Transverse colon (tissue), 3 donors: ENCODE measurements at regions not wholly inside any gene's neighbourhood (a gene's known extent, or its start where the extent isn't known, plus 50 kb on each side); places are given as distances from the start of the nearest gene placed in this dataset.

ENCODE experiments used
- EP300 ChIP-seq: sonication (generic); formaldehyde crosslinking; IDR thresholded peaks from one replicate; pipeline ENCODE4 v1.6.1; 2017; ENCODE audit warnings: antibody characterized with exemption, low read depth
- POLR2A ChIP-seq: fragments of 450-650 bp; IDR thresholded peaks from one replicate; pipeline ENCODE4 v1.6.1; 2016; ENCODE audit warnings: antibody characterized with exemption, mild to moderate bottlenecking, moderate library complexity
- TF ChIP-seq, protein P1 (sequence below), 5 experiments: fragments of 200-600 bp in 3 of 5; fragments of 450-650 bp in 2 of 5; sonication (generic) in 3 of 5; IDR thresholded peaks; 1 replicate in 2 of 5; 2 replicates in 3 of 5; pipeline ENCODE4 v1.5.1; 2016 to 2017; ENCODE audit warnings: antibody characterized with exemption in 5 of 5, inconsistent platforms in 3 of 5, mild to moderate bottlenecking in 2 of 5, moderate library complexity in 1 of 5

DNA sequence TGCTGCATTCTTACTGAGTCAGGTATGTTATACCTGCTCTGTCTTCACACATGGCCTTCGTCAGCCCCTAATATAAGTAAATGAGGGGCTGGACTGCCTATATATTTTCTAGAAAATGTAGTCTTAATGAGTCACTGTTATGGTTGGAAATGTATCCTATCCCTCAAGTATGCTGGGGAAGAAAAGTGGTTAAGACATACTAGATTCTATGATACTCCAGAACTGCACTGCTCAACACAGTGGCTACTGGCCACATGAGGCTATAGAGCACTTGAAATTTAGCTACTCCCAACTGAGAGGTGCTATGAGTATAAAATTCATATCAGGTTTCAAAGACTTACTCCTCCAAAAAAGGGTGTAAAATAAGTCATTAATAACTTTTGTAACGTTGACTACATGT is 104.3 kb upstream of the STEAP1B start:
- TF ChIP-seq, protein P1, sequence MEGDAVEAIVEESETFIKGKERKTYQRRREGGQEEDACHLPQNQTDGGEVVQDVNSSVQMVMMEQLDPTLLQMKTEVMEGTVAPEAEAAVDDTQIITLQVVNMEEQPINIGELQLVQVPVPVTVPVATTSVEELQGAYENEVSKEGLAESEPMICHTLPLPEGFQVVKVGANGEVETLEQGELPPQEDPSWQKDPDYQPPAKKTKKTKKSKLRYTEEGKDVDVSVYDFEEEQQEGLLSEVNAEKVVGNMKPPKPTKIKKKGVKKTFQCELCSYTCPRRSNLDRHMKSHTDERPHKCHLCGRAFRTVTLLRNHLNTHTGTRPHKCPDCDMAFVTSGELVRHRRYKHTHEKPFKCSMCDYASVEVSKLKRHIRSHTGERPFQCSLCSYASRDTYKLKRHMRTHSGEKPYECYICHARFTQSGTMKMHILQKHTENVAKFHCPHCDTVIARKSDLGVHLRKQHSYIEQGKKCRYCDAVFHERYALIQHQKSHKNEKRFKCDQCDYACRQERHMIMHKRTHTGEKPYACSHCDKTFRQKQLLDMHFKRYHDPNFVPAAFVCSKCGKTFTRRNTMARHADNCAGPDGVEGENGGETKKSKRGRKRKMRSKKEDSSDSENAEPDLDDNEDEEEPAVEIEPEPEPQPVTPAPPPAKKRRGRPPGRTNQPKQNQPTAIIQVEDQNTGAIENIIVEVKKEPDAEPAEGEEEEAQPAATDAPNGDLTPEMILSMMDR (IDR thresholded peaks at IDR 0.05): no peak
- no peak for TF ChIP-seq EP300
- TF ChIP-seq POLR2A: no peak
